GM06990 (cell line): ENCODE measurements at regions not wholly inside any gene's neighbourhood (a gene's known extent, or its start where the extent isn't known, plus 50 kb on each side); places are given as distances from the start of the nearest gene placed in this dataset.

Experiments used
- DNase-seq: peaks from one replicate; pipeline ENCODE4 v3.0.0-alpha.2; 2011; ENCODE audit not compliant: insufficient read length; ENCODE audit errors: extremely low read depth
- H3K27me3 ChIP-seq: replicated peaks from 2 replicates; pipeline ENCODE4 v1.6.0; 2011; ENCODE audit warnings: low read length; ENCODE audit not compliant: control insufficient read depth, insufficient read depth
- H3K36me3 ChIP-seq: 2 replicates; pipeline ENCODE4 v1.5.1; 2011; ENCODE audit warnings: low read length; ENCODE audit not compliant: control insufficient read depth, insufficient read depth
- H3K4me3 ChIP-seq: replicated peaks from 2 replicates; pipeline ENCODE4 v1.5.1; 2011; ENCODE audit warnings: low read depth, mild to moderate bottlenecking, control low read depth, low read length
- TF ChIP-seq, protein P1 (sequence below): IDR thresholded peaks from 2 replicates; pipeline ENCODE4 v1.5.1; 2011; ENCODE audit warnings: low read length, control low read depth, mild to moderate bottlenecking, inconsistent platforms; ENCODE audit not compliant: insufficient read depth, poor library complexity, severe bottlenecking

DNA sequence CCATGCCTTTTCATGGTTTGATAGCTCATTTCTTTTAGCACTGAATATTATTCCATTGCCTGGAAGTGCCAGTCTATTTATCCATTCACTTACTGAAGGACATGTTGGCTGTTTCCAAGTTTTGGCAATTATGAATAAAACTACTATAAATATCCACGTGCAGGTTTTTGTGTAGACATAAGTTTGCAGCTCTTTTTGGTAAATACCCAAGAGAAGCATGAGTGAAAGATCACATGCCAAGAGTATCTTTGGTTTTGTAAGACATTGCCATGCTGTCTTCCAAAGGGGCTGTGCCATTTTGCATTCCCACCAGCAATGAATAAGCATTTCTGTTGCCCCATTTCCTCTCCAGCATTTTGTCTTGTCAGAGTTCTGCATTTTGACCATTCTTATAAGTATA lies 120.9 kb downstream of the MANEA start:
- no peak for DNase-seq
- Histone ChIP-seq H3K4me3 (no peak overlapping the region), H3K27me3 (no peaks in the 10 kb centered on the region), H3K36me3 (no peaks in the 10 kb centered on the region)
- TF ChIP-seq, protein P1, sequence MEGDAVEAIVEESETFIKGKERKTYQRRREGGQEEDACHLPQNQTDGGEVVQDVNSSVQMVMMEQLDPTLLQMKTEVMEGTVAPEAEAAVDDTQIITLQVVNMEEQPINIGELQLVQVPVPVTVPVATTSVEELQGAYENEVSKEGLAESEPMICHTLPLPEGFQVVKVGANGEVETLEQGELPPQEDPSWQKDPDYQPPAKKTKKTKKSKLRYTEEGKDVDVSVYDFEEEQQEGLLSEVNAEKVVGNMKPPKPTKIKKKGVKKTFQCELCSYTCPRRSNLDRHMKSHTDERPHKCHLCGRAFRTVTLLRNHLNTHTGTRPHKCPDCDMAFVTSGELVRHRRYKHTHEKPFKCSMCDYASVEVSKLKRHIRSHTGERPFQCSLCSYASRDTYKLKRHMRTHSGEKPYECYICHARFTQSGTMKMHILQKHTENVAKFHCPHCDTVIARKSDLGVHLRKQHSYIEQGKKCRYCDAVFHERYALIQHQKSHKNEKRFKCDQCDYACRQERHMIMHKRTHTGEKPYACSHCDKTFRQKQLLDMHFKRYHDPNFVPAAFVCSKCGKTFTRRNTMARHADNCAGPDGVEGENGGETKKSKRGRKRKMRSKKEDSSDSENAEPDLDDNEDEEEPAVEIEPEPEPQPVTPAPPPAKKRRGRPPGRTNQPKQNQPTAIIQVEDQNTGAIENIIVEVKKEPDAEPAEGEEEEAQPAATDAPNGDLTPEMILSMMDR = no peak

- no peaks in the 10 kb centered on the region for H3K27me3 ChIP-seq
- no peak for DNase-seq
- H3K4me3 ChIP-seq = no peak overlapping the region
- no peaks in the 10 kb centered on the region for H3K36me3 ChIP-seq
- TF ChIP-seq, protein P1 = no peak
These were observed 146.3 kb downstream of the MANEA start for GRCh38 chr6:95723638-95724037.

DNA sequence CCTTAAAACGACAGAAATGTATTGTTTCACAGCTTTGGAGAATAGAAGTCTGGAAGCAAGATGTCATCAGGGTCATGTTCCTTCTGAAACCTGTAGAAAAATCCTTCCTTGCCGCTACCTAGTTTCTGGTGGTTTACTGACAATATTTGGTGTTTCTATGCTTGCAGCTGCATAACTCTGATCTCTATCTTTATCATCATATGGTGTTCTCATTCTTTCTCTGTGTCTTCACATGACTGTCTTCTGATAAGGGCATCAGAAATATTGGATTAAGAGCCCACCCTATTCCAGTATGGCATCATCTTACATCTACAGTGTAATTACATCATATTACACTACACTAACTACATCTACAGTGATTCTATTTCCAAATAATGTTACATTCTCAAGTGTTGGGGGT lies 148.0 kb downstream of the MANEA start:
- Histone ChIP-seq H3K36me3 (no peaks in the 10 kb centered on the region), H3K4me3 (no peak overlapping the region), H3K27me3 (no peaks in the 10 kb centered on the region)
- DNase-seq = no peak
- TF ChIP-seq, protein P1 = no peak

DNA sequence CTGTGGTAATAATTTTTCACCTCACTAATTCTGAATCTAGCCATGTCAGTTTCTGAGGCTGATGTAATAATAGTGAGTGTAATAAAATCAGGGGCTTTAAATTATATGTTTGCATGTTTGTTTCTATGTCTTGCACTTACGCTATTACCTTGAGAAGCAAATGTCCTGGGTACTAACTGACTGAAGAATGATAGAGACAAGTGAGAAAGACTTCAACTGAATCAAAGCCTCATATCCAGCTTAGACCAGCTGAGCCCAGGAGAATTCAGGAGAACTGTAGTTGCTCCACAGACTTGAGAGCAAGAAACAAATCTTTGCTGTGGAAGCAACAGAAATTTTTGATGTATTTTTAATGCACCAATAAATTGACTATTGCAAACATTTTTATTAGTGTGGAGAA lies 162.8 kb downstream of the MANEA start:
- TF ChIP-seq, protein P1 = no peak
- Histone ChIP-seq H3K36me3 (no peaks in the 10 kb centered on the region), H3K27me3 (no peaks in the 10 kb centered on the region), H3K4me3 (no peak overlapping the region)
- no peak for DNase-seq

DNA sequence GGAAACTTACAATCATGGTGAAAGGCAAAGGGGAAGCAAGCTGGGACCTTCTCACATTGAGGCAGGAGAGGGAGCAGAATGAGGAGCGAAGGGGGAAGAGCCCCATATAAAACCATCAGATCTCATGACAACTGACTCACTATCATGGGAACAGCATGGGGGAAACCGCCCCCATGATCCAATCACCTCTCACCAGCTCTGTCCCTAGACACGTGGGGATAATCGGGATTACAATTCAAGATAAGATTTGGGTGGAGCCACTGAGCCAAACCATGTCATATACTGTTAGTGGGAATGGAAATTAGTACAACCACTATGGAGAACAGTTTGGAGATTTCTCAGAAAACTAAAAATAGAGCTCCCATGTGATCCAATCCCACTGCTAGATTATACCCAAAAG lies 163.7 kb downstream of the MANEA start:
- no peak overlapping the region for H3K4me3 ChIP-seq
- TF ChIP-seq, protein P1 = no peak
- DNase-seq = no peak
- no peaks in the 10 kb centered on the region for H3K27me3 ChIP-seq
- H3K36me3 ChIP-seq = no peaks in the 10 kb centered on the region

- H3K4me3 ChIP-seq = no peak overlapping the region
- TF ChIP-seq, protein P1 = no peak
- DNase-seq = no peak
- no peaks in the 10 kb centered on the region for H3K36me3 ChIP-seq
- H3K27me3 ChIP-seq = no peaks in the 10 kb centered on the region
These were observed 165.5 kb downstream of the MANEA start for GRCh38 chr6:95742767-95743289.
